ENCODE measurements at regions not wholly inside any gene's neighbourhood (a gene's known extent, or its start where the extent isn't known, plus 50 kb on each side); places are given as distances from the start of the nearest gene placed in this dataset.

- TF ChIP-seq CTCF (IDR thresholded peaks at IDR 0.05; ENCODE audit: low read depth, low read length, poor library complexity, severe bottlenecking) (no peak), EZH2phosphoT487 (IDR thresholded peaks at IDR 0.05; ENCODE audit: borderline replicate concordance, low read length) (no peak)
Observed at GRCh38 chr14:89654998-89655397, 238.0 kb upstream of the FOXN3 start.

All from DOHH2 (cell line).